Hepatocyte (in vitro differentiated cells): ENCODE measurements at regions not wholly inside any gene's neighbourhood (a gene's known extent, or its start where the extent isn't known, plus 50 kb on each side); places are given as distances from the start of the nearest gene placed in this dataset.

ENCODE experiments used
- DNase-seq: peaks from one replicate; pipeline ENCODE4 v3.0.0-alpha.2; 2016; ENCODE audit warnings: low spot score
- H2AFZ ChIP-seq: fragments of 200-600 bp; sonication (generic); 2 replicates; pipeline ENCODE4 v1.6.0; 2016; ENCODE audit warnings: antibody characterized with exemption, mild to moderate bottlenecking
- H3K27ac ChIP-seq: fragments of 200-600 bp; sonication (generic); 2 replicates; pipeline ENCODE4 v1.5.1; 2016; ENCODE audit warnings: mild to moderate bottlenecking
- H3K27me3 ChIP-seq: fragments of 200-600 bp; sonication (generic); 2 replicates; pipeline ENCODE4 v1.6.1; 2016
- H3K36me3 ChIP-seq: fragments of 200-600 bp; sonication (generic); replicated peaks from 2 replicates; pipeline ENCODE4 v1.5.1; 2016; ENCODE audit warnings: low read depth; ENCODE audit not compliant: insufficient read depth
- H3K4me1 ChIP-seq: fragments of 200-600 bp; sonication (generic); 2 replicates; pipeline ENCODE4 v1.5.1; 2016; ENCODE audit warnings: mild to moderate bottlenecking, moderate library complexity; ENCODE audit not compliant: insufficient read depth
- H3K4me2 ChIP-seq: fragments of 200-600 bp; sonication (generic); 2 replicates; pipeline ENCODE4 v1.6.0; 2016
- H3K4me3 ChIP-seq: fragments of 200-600 bp; sonication (generic); 2 replicates; pipeline ENCODE4 v1.5.1; 2016; ENCODE audit warnings: mild to moderate bottlenecking
- H3K79me2 ChIP-seq: fragments of 200-600 bp; sonication (generic); 2 replicates; pipeline ENCODE4 v1.6.0; 2017; ENCODE audit warnings: mild to moderate bottlenecking
- H3K9me2 ChIP-seq: fragments of 200-600 bp; sonication (generic); replicated peaks from 2 replicates; pipeline ENCODE4 v1.6.0; 2017; ENCODE audit warnings: mild to moderate bottlenecking; ENCODE audit not compliant: insufficient read depth
- H3K9me3 ChIP-seq: fragments of 200-600 bp; sonication (generic); 2 replicates; pipeline ENCODE4 v1.5.1; 2016; ENCODE audit warnings: low read depth, mild to moderate bottlenecking
- H4K20me1 ChIP-seq: fragments of 200-600 bp; sonication (generic); 2 replicates; pipeline ENCODE4 v1.6.0; 2016; ENCODE audit warnings: mild to moderate bottlenecking; ENCODE audit not compliant: insufficient read depth, poor library complexity, severe bottlenecking
- CTCF ChIP-seq: fragments of 200-600 bp; sonication (generic); IDR thresholded peaks from 2 replicates; pipeline ENCODE4 v1.5.1; 2016; ENCODE audit warnings: antibody characterized with exemption, mild to moderate bottlenecking; ENCODE audit not compliant: poor library complexity
- EZH2 ChIP-seq: fragments of 200-600 bp; sonication (generic); IDR thresholded peaks from 2 replicates; pipeline ENCODE4 v1.6.1; 2016; ENCODE audit warnings: antibody characterized with exemption, mild to moderate bottlenecking, borderline replicate concordance
- EZH2phosphoT487 ChIP-seq: fragments of 200-600 bp; sonication (generic); IDR thresholded peaks from one replicate; pipeline ENCODE4 v1.6.1; 2018; ENCODE audit warnings: antibody characterized with exemption, mild to moderate bottlenecking, low read depth, moderate library complexity; ENCODE audit not compliant: unreplicated experiment, severe bottlenecking
- WGBS: methylation state at CpG from one replicate; pipeline ENCODE4 v1.1.6; 2016; ENCODE audit warnings: low lambda C conversion rate; ENCODE audit errors: missing lambda C conversion rate; 5-methylcytosine and 5-hydroxymethylcytosine counted together

GRCh38 chr15:37518436-37518835 is 416.0 kb upstream of the TMCO5A start:
- WGBS = 92% methylated on average over 1 of the region's 1 CpG
- H3K4me3 ChIP-seq = no peak overlapping the region
- no peaks in the 10 kb centered on the region for H4K20me1 ChIP-seq
- H3K9me2 ChIP-seq = no peaks in the 10 kb centered on the region
- no peak overlapping the region for H3K27ac ChIP-seq
- no peak for DNase-seq
- no peaks in the 10 kb centered on the region for H3K79me2 ChIP-seq
- H3K27me3 ChIP-seq = no peaks in the 10 kb centered on the region
- no peaks in the 10 kb centered on the region for H3K9me3 ChIP-seq
- TF ChIP-seq CTCF = no peak
- no peak for TF ChIP-seq EZH2
- no peak for TF ChIP-seq EZH2phosphoT487
- H3K36me3 ChIP-seq = no peaks in the 10 kb centered on the region
- H2AFZ ChIP-seq = no peak overlapping the region
- H3K4me1 ChIP-seq = no peaks in the 10 kb centered on the region
- no peak overlapping the region for H3K4me2 ChIP-seq

GRCh38 chr15:37520026-37520425 is 414.4 kb upstream of the TMCO5A start:
- H3K9me3 ChIP-seq = no peaks in the 10 kb centered on the region
- H3K4me2 ChIP-seq = no peak overlapping the region
- no peaks in the 10 kb centered on the region for H3K36me3 ChIP-seq
- H3K9me2 ChIP-seq = no peaks in the 10 kb centered on the region
- H2AFZ ChIP-seq = no peak overlapping the region
- no peak overlapping the region for H3K27ac ChIP-seq
- no peaks in the 10 kb centered on the region for H3K4me1 ChIP-seq
- H3K79me2 ChIP-seq = no peaks in the 10 kb centered on the region
- H4K20me1 ChIP-seq = no peaks in the 10 kb centered on the region
- DNase-seq = no peak
- TF ChIP-seq EZH2phosphoT487 (no peak), EZH2 (no peak), CTCF (no peak)
- 89% methylated on average over 2 of the region's 2 CpGs for WGBS
- no peak overlapping the region for H3K4me3 ChIP-seq
- no peaks in the 10 kb centered on the region for H3K27me3 ChIP-seq

- H3K4me3 ChIP-seq = no peak overlapping the region
- TF ChIP-seq EZH2 (no peak), CTCF (no peak), EZH2phosphoT487 (no peak)
- H4K20me1 ChIP-seq = no peaks in the 10 kb centered on the region
- H3K36me3 ChIP-seq = no peaks in the 10 kb centered on the region
- 55% methylated on average over 1 of the region's 1 CpG for WGBS
- H3K4me1 ChIP-seq = no peaks in the 10 kb centered on the region
- H3K9me3 ChIP-seq = no peaks in the 10 kb centered on the region
- no peak overlapping the region for H3K4me2 ChIP-seq
- H3K9me2 ChIP-seq = no peaks in the 10 kb centered on the region
- no peak overlapping the region for H3K27ac ChIP-seq
- DNase-seq = no peak
- H3K27me3 ChIP-seq = no peaks in the 10 kb centered on the region
- H2AFZ ChIP-seq = no peak overlapping the region
- H3K79me2 ChIP-seq = no peaks in the 10 kb centered on the region
These were observed 413.6 kb upstream of the TMCO5A start for GRCh38 chr15:37520882-37521281.

- DNase-seq = no peak
- no peak overlapping the region for H3K4me2 ChIP-seq
These were observed 409.8 kb upstream of the TMCO5A start for GRCh38 chr15:37524601-37525000.

More at GRCh38 chr15:37524601-37525000, 409.8 kb upstream of the TMCO5A start:
- TF ChIP-seq EZH2phosphoT487 = no peak
- no peak for TF ChIP-seq EZH2
- TF ChIP-seq CTCF = no peak
- Histone ChIP-seq H4K20me1 (no peaks in the 10 kb centered on the region), H3K27ac (no peak overlapping the region), H3K27me3 (no peaks in the 10 kb centered on the region), H3K9me2 (no peaks in the 10 kb centered on the region), H3K9me3 (no peaks in the 10 kb centered on the region), H3K79me2 (no peaks in the 10 kb centered on the region), H3K36me3 (no peaks in the 10 kb centered on the region), H3K4me3 (no peak overlapping the region), H3K4me1 (no peaks in the 10 kb centered on the region), H2AFZ (no peak overlapping the region)
